BJ (cell line): ENCODE measurements at regions not wholly inside any gene's neighbourhood (a gene's known extent, or its start where the extent isn't known, plus 50 kb on each side); places are given as distances from the start of the nearest gene placed in this dataset.

Experiments
- CTCF ChIA-PET: fragments of 350-600 bp; formaldehyde crosslinking; extraction: SDS; loops from one replicate; lab custom pipeline; 2021; ENCODE audit warnings: antibody characterized with exemption, inconsistent platforms; lab: Yijun Ruan, JAX
- POLR2A ChIA-PET: fragments of 300-600 bp; sonication (Branson Sonifier 250); formaldehyde crosslinking; extraction: SDS; loops from one replicate; lab custom pipeline; 2021; ENCODE audit warnings: antibody characterized with exemption; lab: Charles Lee
- DNase-seq: peaks from one replicate; pipeline ENCODE4 v3.0.0-alpha.2; 2011; ENCODE audit warnings: low read depth
- H3K27me3 ChIP-seq: 2 replicates; pipeline ENCODE4 v1.6.0; 2011; ENCODE audit warnings: low read length; ENCODE audit not compliant: control insufficient read depth, insufficient read depth
- H3K36me3 ChIP-seq: 2 replicates; pipeline ENCODE4 v1.5.1; 2011; ENCODE audit warnings: low read length; ENCODE audit not compliant: control insufficient read depth, insufficient read depth
- H3K4me3 ChIP-seq: 2 replicates; pipeline ENCODE4 v1.5.1; 2011; ENCODE audit warnings: low read depth, mild to moderate bottlenecking, control low read depth, low read length
- CTCF ChIP-seq: IDR thresholded peaks from 2 replicates; pipeline ENCODE4 v1.5.1; 2011; ENCODE audit warnings: low read depth, mild to moderate bottlenecking, control low read depth, inconsistent platforms, low read length, moderate library complexity; ENCODE audit not compliant: insufficient read depth

- no peak for DNase-seq
- ChIA-PET POLR2A (no interaction called here), CTCF (no interaction called here)
- Histone ChIP-seq H3K36me3 (no peaks in the 10 kb centered on the region), H3K4me3 (no peak overlapping the region), H3K27me3 (no peaks in the 10 kb centered on the region)
- TF ChIP-seq CTCF: no peak
Measured at GRCh38 chr2:186024921-186025320, 286.3 kb downstream of the FSIP2 start.

- H3K27me3 ChIP-seq: no peaks in the 10 kb centered on the region
- TF ChIP-seq CTCF: no peak
- ChIA-PET POLR2A (no interaction called here), CTCF (no interaction called here)
- no peak overlapping the region for H3K4me3 ChIP-seq
- no peak for DNase-seq
- H3K36me3 ChIP-seq: no peaks in the 10 kb centered on the region
Measured at GRCh38 chr2:186027922-186028321, 289.3 kb downstream of the FSIP2 start.

- ChIA-PET POLR2A (no interaction called here), CTCF (no interaction called here)
- no peaks in the 10 kb centered on the region for H3K36me3 ChIP-seq
- no peak for DNase-seq
- H3K4me3 ChIP-seq: no peak overlapping the region
- H3K27me3 ChIP-seq: no peaks in the 10 kb centered on the region
- TF ChIP-seq CTCF: no peak
Measured at GRCh38 chr2:186031229-186031628, 292.6 kb downstream of the FSIP2 start.

GRCh38 chr2:186032102-186032738, 293.6 kb downstream of the FSIP2 start:
- POLR2A ChIA-PET: no interaction called here
- no peak for DNase-seq
- TF ChIP-seq CTCF: no peak
- Histone ChIP-seq H3K27me3 (no peaks in the 10 kb centered on the region), H3K36me3 (no peaks in the 10 kb centered on the region), H3K4me3 (no peak overlapping the region)
- CTCF ChIA-PET: interaction anchor here (0.7 kb wide), 1 partner anchor 11 kb away, joined by 3 read pairs; no protein-coding TSS in a partner anchor

- Histone ChIP-seq H3K4me3 (no peak overlapping the region), H3K27me3 (no peaks in the 10 kb centered on the region), H3K36me3 (no peaks in the 10 kb centered on the region)
- no peak for DNase-seq
- CTCF ChIA-PET: interaction anchor here (0.7 kb wide), 1 partner anchor 10 kb away, joined by 3 read pairs; no protein-coding TSS in a partner anchor
- POLR2A ChIA-PET: no interaction called here
- TF ChIP-seq CTCF: no peak
Measured at GRCh38 chr2:186032930-186033329, 294.3 kb downstream of the FSIP2 start.
